ENCODE measurements at regions not wholly inside any gene's neighbourhood (a gene's known extent, or its start where the extent isn't known, plus 50 kb on each side); places are given as distances from the start of the nearest gene placed in this dataset.

DNA sequence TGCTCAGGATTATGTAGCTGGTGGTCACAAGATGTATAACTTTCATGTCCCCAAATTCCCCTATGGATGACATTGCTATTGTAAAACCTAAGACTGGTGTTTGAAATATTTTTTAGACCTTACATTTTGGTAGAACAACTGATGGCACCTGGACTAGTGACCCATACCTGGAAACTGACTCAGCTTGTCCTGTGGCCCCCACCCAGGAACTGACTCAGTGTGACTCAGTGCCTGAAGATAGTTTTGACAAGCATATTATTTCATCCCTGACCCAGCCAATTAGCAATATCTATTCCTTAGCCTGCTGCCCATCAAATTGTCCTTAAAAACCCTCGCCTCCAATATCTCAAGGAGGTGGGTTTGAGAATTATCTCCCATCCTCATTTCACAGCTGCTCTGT lies 90.9 kb upstream of the GRIK2 start:
- H3K4me2 ChIP-seq (ENCODE audit: low read length) = no peak overlapping the region
- H3K4me3 ChIP-seq (ENCODE audit: low read depth, low read length) = no peak overlapping the region
- no peaks in the 10 kb centered on the region for H3K79me2 ChIP-seq (ENCODE audit: control insufficient read depth, insufficient read depth, low read length, poor library complexity)
- H3K36me3 ChIP-seq (ENCODE audit: control insufficient read depth in 1 of 2, insufficient read depth in 2 of 2, low read length in 2 of 2) = no peaks in the 10 kb centered on the region
- H3K79me1 ChIP-seq (ENCODE audit: low read length) = no peaks in the 10 kb centered on the region
- H3K18ac ChIP-seq (ENCODE audit: low read length) = no peak overlapping the region
- peak in 1 of 2 donors; percentile 10 for DNase-seq
- no peak overlapping the region for H4K91ac ChIP-seq (ENCODE audit: low read depth, low read length)
- H2AFZ ChIP-seq (ENCODE audit: insufficient read depth, low read length, poor library complexity) = no peak overlapping the region
- no peak overlapping the region for H3K23ac ChIP-seq (ENCODE audit: low read length)
- no peaks in the 10 kb centered on the region for H3K4me1 ChIP-seq (ENCODE audit: control insufficient read depth in 1 of 2, insufficient read depth in 2 of 2, low read length in 2 of 2)
- H4K8ac ChIP-seq (ENCODE audit: low read depth, low read length) = no peak overlapping the region
- H3K27me3 ChIP-seq (ENCODE audit: insufficient read depth, low read length) = no peaks in the 10 kb centered on the region
- H2BK12ac ChIP-seq (ENCODE audit: low read length) = no peak overlapping the region
- H2BK5ac ChIP-seq (ENCODE audit: low read depth, low read length, poor library complexity) = no peak overlapping the region
- no peaks in the 10 kb centered on the region for H3K9me3 ChIP-seq (ENCODE audit: insufficient read depth, low read depth, low read length)
- no peak overlapping the region for H3K27ac ChIP-seq (ENCODE audit: low read depth, low read length)
- no peak overlapping the region for H4K12ac ChIP-seq (ENCODE audit: low read depth, low read length)
- no peak overlapping the region for H3K14ac ChIP-seq (ENCODE audit: low read length)
- no peak overlapping the region for H3K4ac ChIP-seq (ENCODE audit: low read depth, low read length)
- no peak overlapping the region for H2BK120ac ChIP-seq (ENCODE audit: insufficient read depth, low read length, poor library complexity)
- no peak overlapping the region for H3K9ac ChIP-seq (ENCODE audit: low read length)
- H2AK5ac ChIP-seq (ENCODE audit: low read length) = no peak overlapping the region
- WGBS (ENCODE audit: extremely low coverage, insufficient coverage, insufficient read length) = no CpG with 5 or more reads among the region's 1 CpG

DNA sequence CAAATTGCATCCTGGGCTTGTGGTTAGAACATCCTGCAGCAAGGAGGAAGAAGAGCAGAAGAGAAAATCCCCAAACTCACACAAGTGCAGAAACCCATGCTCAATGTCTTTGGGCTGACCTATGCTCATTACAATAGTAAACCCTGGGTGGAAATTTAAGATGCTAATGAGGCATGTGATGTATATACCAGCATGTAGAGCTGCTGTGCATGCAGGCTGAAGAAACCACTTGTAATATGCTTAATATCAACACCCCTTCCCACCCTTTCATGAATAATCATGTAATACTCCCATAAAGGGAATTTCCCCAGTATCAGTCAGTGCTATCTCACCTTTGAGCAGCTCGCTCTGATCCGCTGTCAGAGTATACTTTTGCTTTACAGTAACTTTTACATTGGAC lies 90.0 kb upstream of the GRIK2 start:
- H3K18ac ChIP-seq (ENCODE audit: low read length) = no peak overlapping the region
- H3K4me1 ChIP-seq (ENCODE audit: control insufficient read depth in 1 of 2, insufficient read depth in 2 of 2, low read length in 2 of 2) = no peaks in the 10 kb centered on the region
- H3K4me2 ChIP-seq (ENCODE audit: low read length) = no peak overlapping the region
- no peaks in the 10 kb centered on the region for H3K79me2 ChIP-seq (ENCODE audit: control insufficient read depth, insufficient read depth, low read length, poor library complexity)
- no peaks in the 10 kb centered on the region for H3K79me1 ChIP-seq (ENCODE audit: low read length)
- no peak overlapping the region for H2AK5ac ChIP-seq (ENCODE audit: low read length)
- no peaks in the 10 kb centered on the region for H3K36me3 ChIP-seq (ENCODE audit: control insufficient read depth in 1 of 2, insufficient read depth in 2 of 2, low read length in 2 of 2)
- WGBS (ENCODE audit: extremely low coverage, insufficient coverage, insufficient read length) = no CpG with 5 or more reads among the region's 2 CpGs
- no peak overlapping the region for H4K12ac ChIP-seq (ENCODE audit: low read depth, low read length)
- H2BK12ac ChIP-seq (ENCODE audit: low read length) = no peak overlapping the region
- H3K9me3 ChIP-seq (ENCODE audit: insufficient read depth, low read depth, low read length) = no peaks in the 10 kb centered on the region
- no peaks in the 10 kb centered on the region for H3K27me3 ChIP-seq (ENCODE audit: insufficient read depth, low read length)
- no peak overlapping the region for H2AFZ ChIP-seq (ENCODE audit: insufficient read depth, low read length, poor library complexity)
- no peak overlapping the region for H3K4me3 ChIP-seq (ENCODE audit: low read depth, low read length)
- H3K9ac ChIP-seq (ENCODE audit: low read length) = no peak overlapping the region
- H2BK5ac ChIP-seq (ENCODE audit: low read depth, low read length, poor library complexity) = no peak overlapping the region
- no peak overlapping the region for H3K27ac ChIP-seq (ENCODE audit: low read depth, low read length)
- no peak overlapping the region for H4K8ac ChIP-seq (ENCODE audit: low read depth, low read length)
- H3K4ac ChIP-seq (ENCODE audit: low read depth, low read length) = no peak overlapping the region
- H4K91ac ChIP-seq (ENCODE audit: low read depth, low read length) = no peak overlapping the region
- no peak for DNase-seq
- H2BK120ac ChIP-seq (ENCODE audit: insufficient read depth, low read length, poor library complexity) = no peak overlapping the region
- no peak overlapping the region for H3K14ac ChIP-seq (ENCODE audit: low read length)
- no peak overlapping the region for H3K23ac ChIP-seq (ENCODE audit: low read length)

GRCh38 chr6:101312652-101313051 lies 80.9 kb upstream of the GRIK2 start:
- Histone ChIP-seq H3K4me3 (ENCODE audit: low read depth, low read length) (no peak overlapping the region), H3K18ac (ENCODE audit: low read length) (no peak overlapping the region), H3K23ac (ENCODE audit: low read length) (no peak overlapping the region), H4K12ac (ENCODE audit: low read depth, low read length) (no peak overlapping the region), H4K8ac (ENCODE audit: low read depth, low read length) (no peak overlapping the region), H3K36me3 (ENCODE audit: control insufficient read depth in 1 of 2, insufficient read depth in 2 of 2, low read length in 2 of 2) (no peaks in the 10 kb centered on the region), H2BK5ac (ENCODE audit: low read depth, low read length, poor library complexity) (no peak overlapping the region), H2AFZ (ENCODE audit: insufficient read depth, low read length, poor library complexity) (no peak overlapping the region), H3K4me2 (ENCODE audit: low read length) (no peak overlapping the region), H3K14ac (ENCODE audit: low read length) (no peak overlapping the region), H3K79me1 (ENCODE audit: low read length) (no peaks in the 10 kb centered on the region), H3K4ac (ENCODE audit: low read depth, low read length) (no peak overlapping the region), H3K9me3 (ENCODE audit: insufficient read depth, low read depth, low read length) (no peaks in the 10 kb centered on the region), H3K79me2 (ENCODE audit: control insufficient read depth, insufficient read depth, low read length, poor library complexity) (no peaks in the 10 kb centered on the region), H3K27me3 (ENCODE audit: insufficient read depth, low read length) (no peaks in the 10 kb centered on the region), H2BK120ac (ENCODE audit: insufficient read depth, low read length, poor library complexity) (no peak overlapping the region), H2AK5ac (ENCODE audit: low read length) (no peak overlapping the region), H4K91ac (ENCODE audit: low read depth, low read length) (no peak overlapping the region), H2BK12ac (ENCODE audit: low read length) (no peak overlapping the region), H3K27ac (ENCODE audit: low read depth, low read length) (no peak overlapping the region), H3K4me1 (ENCODE audit: control insufficient read depth in 1 of 2, insufficient read depth in 2 of 2, low read length in 2 of 2) (no peaks in the 10 kb centered on the region), H3K9ac (ENCODE audit: low read length) (no peak overlapping the region)
- no CpG with 5 or more reads among the region's 2 CpGs for WGBS (ENCODE audit: extremely low coverage, insufficient coverage, insufficient read length)
- no peak for DNase-seq

- WGBS (ENCODE audit: extremely low coverage, insufficient coverage, insufficient read length) = no CpG with 5 or more reads among the region's 2 CpGs
These were observed 70.6 kb upstream of the GRIK2 start for GRCh38 chr6:101322921-101323320.

More at GRCh38 chr6:101322921-101323320, 70.6 kb upstream of the GRIK2 start:
- Histone ChIP-seq H3K4ac (ENCODE audit: low read depth, low read length) (no peak overlapping the region), H3K14ac (ENCODE audit: low read length) (no peak overlapping the region), H2BK12ac (ENCODE audit: low read length) (no peak overlapping the region), H3K79me1 (ENCODE audit: low read length) (no peaks in the 10 kb centered on the region), H3K23ac (ENCODE audit: low read length) (no peak overlapping the region), H3K27ac (ENCODE audit: low read depth, low read length) (no peak overlapping the region), H2BK5ac (ENCODE audit: low read depth, low read length, poor library complexity) (no peak overlapping the region), H3K4me3 (ENCODE audit: low read depth, low read length) (no peak overlapping the region), H3K27me3 (ENCODE audit: insufficient read depth, low read length) (no peaks in the 10 kb centered on the region), H3K18ac (ENCODE audit: low read length) (no peak overlapping the region), H3K4me2 (ENCODE audit: low read length) (no peak overlapping the region), H2BK120ac (ENCODE audit: insufficient read depth, low read length, poor library complexity) (no peak overlapping the region), H3K4me1 (ENCODE audit: control insufficient read depth in 1 of 2, insufficient read depth in 2 of 2, low read length in 2 of 2) (no peaks in the 10 kb centered on the region), H3K9me3 (ENCODE audit: insufficient read depth, low read depth, low read length) (no peaks in the 10 kb centered on the region), H4K8ac (ENCODE audit: low read depth, low read length) (no peak overlapping the region), H4K12ac (ENCODE audit: low read depth, low read length) (no peak overlapping the region), H2AK5ac (ENCODE audit: low read length) (no peak overlapping the region), H4K91ac (ENCODE audit: low read depth, low read length) (no peak overlapping the region), H3K9ac (ENCODE audit: low read length) (no peak overlapping the region), H3K36me3 (ENCODE audit: control insufficient read depth in 1 of 2, insufficient read depth in 2 of 2, low read length in 2 of 2) (no peaks in the 10 kb centered on the region), H2AFZ (ENCODE audit: insufficient read depth, low read length, poor library complexity) (no peak overlapping the region), H3K79me2 (ENCODE audit: control insufficient read depth, insufficient read depth, low read length, poor library complexity) (no peaks in the 10 kb centered on the region)
- no peak for DNase-seq

All from trophoblast cell (in vitro differentiated cells and primary cell).